ENCODE measurements at regions not wholly inside any gene's neighbourhood (a gene's known extent, or its start where the extent isn't known, plus 50 kb on each side); places are given as distances from the start of the nearest gene placed in this dataset.
A peak's percentile ranks its signal among the peaks of the same experiment; 100 is the strongest.

GRCh38 chrY:19220784-19221183 is 447.2 kb upstream of the HSFY2 start:
- H3K27me3 ChIP-seq (ENCODE audit: control insufficient read depth in 4 of 4, insufficient read depth in 4 of 4, low read length in 3 of 4) = no peaks in the 10 kb centered on the region
- no peaks in the 10 kb centered on the region for H3K4me1 ChIP-seq (ENCODE audit: control insufficient read depth in 4 of 4, insufficient read depth in 4 of 4, low read length in 3 of 4)
- no peak overlapping the region for H3K27ac ChIP-seq (ENCODE audit: low read depth in 1 of 2, low read length in 2 of 2)
- H3K9ac ChIP-seq (ENCODE audit: low read depth in 1 of 2, low read length in 2 of 2) = no peak overlapping the region
- WGBS = 32% methylated on average over 1 of the region's 1 CpG
- TF ChIP-seq RAD21 (IDR thresholded peaks at IDR 0.05) (peak in 1 of 2 donors; percentile 63), ZBTB33 (IDR thresholded peaks at IDR 0.05) (no peak), CTCF (IDR thresholded peaks at IDR 0.05; ENCODE audit: low read depth, low read length, missing input control) (peak; percentile 10)
- no peaks in the 10 kb centered on the region for H3K36me3 ChIP-seq (ENCODE audit: control insufficient read depth in 4 of 4, insufficient read depth in 3 of 4, low read depth in 1 of 4, low read length in 3 of 4)
- H3K4me3 ChIP-seq (ENCODE audit: low read depth in 1 of 3, low read length in 3 of 3) = no peak overlapping the region
- DNase-seq (ENCODE audit: low spot score) = no peak
- no peaks in the 10 kb centered on the region for H3K9me3 ChIP-seq (ENCODE audit: control insufficient read depth in 4 of 4, low read length in 3 of 4)

GRCh38 chrY:19208915-19209314 is 435.4 kb upstream of the HSFY2 start:
- H3K4me3 ChIP-seq (ENCODE audit: low read depth in 1 of 3, low read length in 3 of 3) = no peak overlapping the region
- H3K27me3 ChIP-seq (ENCODE audit: control insufficient read depth in 4 of 4, insufficient read depth in 4 of 4, low read length in 3 of 4) = no peaks in the 10 kb centered on the region
- WGBS = 58% methylated on average over 2 of the region's 2 CpGs
- H3K4me1 ChIP-seq (ENCODE audit: control insufficient read depth in 4 of 4, insufficient read depth in 4 of 4, low read length in 3 of 4) = no peaks in the 10 kb centered on the region
- no peak overlapping the region for H3K27ac ChIP-seq (ENCODE audit: low read depth in 1 of 2, low read length in 2 of 2)
- no peaks in the 10 kb centered on the region for H3K36me3 ChIP-seq (ENCODE audit: control insufficient read depth in 4 of 4, insufficient read depth in 3 of 4, low read depth in 1 of 4, low read length in 3 of 4)
- TF ChIP-seq ATF3 (IDR thresholded peaks at IDR 0.05) (no peak), SP1 (IDR thresholded peaks at IDR 0.05) (no peak), RXRA (IDR thresholded peaks at IDR 0.05) (no peak), NR2F2 (IDR thresholded peaks at IDR 0.05) (no peak), JUND (IDR thresholded peaks at IDR 0.05) (no peak), YY1 (IDR thresholded peaks at IDR 0.05) (no peak), HNF4A (conservative IDR thresholded peaks at IDR 0.05) (no peak), MAX (IDR thresholded peaks at IDR 0.05) (no peak), HNF4G (IDR thresholded peaks at IDR 0.05) (no peak), REST (IDR thresholded peaks at IDR 0.05) (no peak), ZBTB33 (IDR thresholded peaks at IDR 0.05) (no peak), TAF1 (conservative IDR thresholded peaks at IDR 0.05) (no peak), GABPA (IDR thresholded peaks at IDR 0.05 in 1 of 2, conservative IDR thresholded peaks at IDR 0.05 in 1 of 2) (no peak), RAD21 (IDR thresholded peaks at IDR 0.05) (no peak), CTCF (IDR thresholded peaks at IDR 0.05; ENCODE audit: low read depth, low read length, missing input control) (no peak), FOXA2 (IDR thresholded peaks at IDR 0.05) (no peak), FOXA1 (IDR thresholded peaks at IDR 0.05) (no peak), EGR1 (IDR thresholded peaks at IDR 0.05; ENCODE audit: low read depth in 2 of 2) (no peak)
- H3K9ac ChIP-seq (ENCODE audit: low read depth in 1 of 2, low read length in 2 of 2) = no peak overlapping the region
- no peak for DNase-seq (ENCODE audit: low spot score)
- H3K9me3 ChIP-seq (ENCODE audit: control insufficient read depth in 4 of 4, low read length in 3 of 4) = no peaks in the 10 kb centered on the region

All from liver (tissue), 8 donors.